ENCODE measurements at regions not wholly inside any gene's neighbourhood (a gene's known extent, or its start where the extent isn't known, plus 50 kb on each side); places are given as distances from the start of the nearest gene placed in this dataset.

GRCh38 chr3:106710596-106710995 lies 666.6 kb upstream of the CCDC54 start:
- ChIA-PET CTCF (interaction anchor here (2.2 to 2.3 kb wide), 2 partner anchors 11 to 354 kb away, joined by 8 to 9 read pairs; no protein-coding TSS in a partner anchor), POLR2A (no interaction called here)
- H3K4me3 ChIP-seq (ENCODE audit: low read depth, low read length): no peak overlapping the region
- DNase-seq (ENCODE audit: low read depth, low spot score): no peak
- TF ChIP-seq CTCF (IDR thresholded peaks at IDR 0.05; ENCODE audit: insufficient read depth, low read length, missing control alignments): no peak

GRCh38 chr3:106711650-106712049 lies 665.6 kb upstream of the CCDC54 start:
- CTCF ChIA-PET: interaction anchor here (1.3 to 2.3 kb wide), 4 partner anchors 10 to 407 kb away, joined by 3 to 9 read pairs (median 7); no protein-coding TSS in a partner anchor
- H3K4me3 ChIP-seq (ENCODE audit: low read depth, low read length): no peak overlapping the region
- TF ChIP-seq CTCF (IDR thresholded peaks at IDR 0.05; ENCODE audit: insufficient read depth, low read length, missing control alignments): no peak
- DNase-seq (ENCODE audit: low read depth, low spot score): peak; percentile 31
- POLR2A ChIA-PET: no interaction called here

- TF ChIP-seq CTCF (IDR thresholded peaks at IDR 0.05; ENCODE audit: insufficient read depth, low read length, missing control alignments): no peak
- CTCF ChIA-PET: no interaction called here
- no peak for DNase-seq (ENCODE audit: low read depth, low spot score)
- no peak overlapping the region for H3K4me3 ChIP-seq (ENCODE audit: low read depth, low read length)
- POLR2A ChIA-PET: no interaction called here
These were observed 662.8 kb upstream of the CCDC54 start for GRCh38 chr3:106714400-106714799.

- H3K4me3 ChIP-seq (ENCODE audit: low read depth, low read length): no peak overlapping the region
- POLR2A ChIA-PET: no interaction called here
- no peak for DNase-seq (ENCODE audit: low read depth, low spot score)
- CTCF ChIA-PET: no interaction called here
- TF ChIP-seq CTCF (IDR thresholded peaks at IDR 0.05; ENCODE audit: insufficient read depth, low read length, missing control alignments): no peak
These were observed 662.0 kb upstream of the CCDC54 start for GRCh38 chr3:106715286-106715685.

- POLR2A ChIA-PET: no interaction called here
- CTCF ChIA-PET: no interaction called here
- no peak overlapping the region for H3K4me3 ChIP-seq (ENCODE audit: low read depth, low read length)
- TF ChIP-seq CTCF (IDR thresholded peaks at IDR 0.05; ENCODE audit: insufficient read depth, low read length, missing control alignments): no peak
- DNase-seq (ENCODE audit: low read depth, low spot score): no peak
These were observed 660.0 kb upstream of the CCDC54 start for GRCh38 chr3:106717178-106717780.

GRCh38 chr3:106719077-106719476 lies 658.2 kb upstream of the CCDC54 start:
- ChIA-PET POLR2A (no interaction called here), CTCF (no interaction called here)
- no peak overlapping the region for H3K4me3 ChIP-seq (ENCODE audit: low read depth, low read length)
- DNase-seq (ENCODE audit: low read depth, low spot score): no peak
- TF ChIP-seq CTCF (IDR thresholded peaks at IDR 0.05; ENCODE audit: insufficient read depth, low read length, missing control alignments): no peak

Measured in AG04449 (cell line).